ENCODE measurements at regions not wholly inside any gene's neighbourhood (a gene's known extent, or its start where the extent isn't known, plus 50 kb on each side); places are given as distances from the start of the nearest gene placed in this dataset.

DNA sequence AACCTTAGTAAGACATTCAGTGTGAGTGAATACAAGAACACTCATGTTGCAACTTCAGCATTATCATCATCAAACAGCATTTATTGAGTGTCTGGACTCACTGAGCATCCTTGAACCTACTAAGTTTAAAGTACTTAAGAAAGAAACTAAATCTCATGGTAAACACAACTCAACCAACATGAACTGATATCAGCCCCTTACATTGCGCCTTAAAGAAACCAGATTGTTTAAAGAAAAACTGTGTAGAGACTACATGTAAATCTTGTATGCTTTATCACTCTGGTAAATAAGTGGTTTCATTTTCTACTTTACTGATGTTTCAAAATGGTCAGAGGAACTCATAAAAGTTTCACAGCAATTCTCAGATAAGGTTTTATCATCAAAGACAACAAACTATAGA lies 157.5 kb upstream of the FERD3L start:
- TF ChIP-seq, protein P1, sequence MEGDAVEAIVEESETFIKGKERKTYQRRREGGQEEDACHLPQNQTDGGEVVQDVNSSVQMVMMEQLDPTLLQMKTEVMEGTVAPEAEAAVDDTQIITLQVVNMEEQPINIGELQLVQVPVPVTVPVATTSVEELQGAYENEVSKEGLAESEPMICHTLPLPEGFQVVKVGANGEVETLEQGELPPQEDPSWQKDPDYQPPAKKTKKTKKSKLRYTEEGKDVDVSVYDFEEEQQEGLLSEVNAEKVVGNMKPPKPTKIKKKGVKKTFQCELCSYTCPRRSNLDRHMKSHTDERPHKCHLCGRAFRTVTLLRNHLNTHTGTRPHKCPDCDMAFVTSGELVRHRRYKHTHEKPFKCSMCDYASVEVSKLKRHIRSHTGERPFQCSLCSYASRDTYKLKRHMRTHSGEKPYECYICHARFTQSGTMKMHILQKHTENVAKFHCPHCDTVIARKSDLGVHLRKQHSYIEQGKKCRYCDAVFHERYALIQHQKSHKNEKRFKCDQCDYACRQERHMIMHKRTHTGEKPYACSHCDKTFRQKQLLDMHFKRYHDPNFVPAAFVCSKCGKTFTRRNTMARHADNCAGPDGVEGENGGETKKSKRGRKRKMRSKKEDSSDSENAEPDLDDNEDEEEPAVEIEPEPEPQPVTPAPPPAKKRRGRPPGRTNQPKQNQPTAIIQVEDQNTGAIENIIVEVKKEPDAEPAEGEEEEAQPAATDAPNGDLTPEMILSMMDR (IDR thresholded peaks at IDR 0.05): no peak
- TF ChIP-seq EZH2 (IDR thresholded peaks at IDR 0.05; ENCODE audit: borderline replicate concordance, insufficient read depth, low read depth, low read length, poor library complexity, severe bottlenecking): no peak

Measured in B cell (primary cell).